K562 (cell line): ENCODE measurements at regions not wholly inside any gene's neighbourhood (a gene's known extent, or its start where the extent isn't known, plus 50 kb on each side); places are given as distances from the start of the nearest gene placed in this dataset.

Source experiments
- ATAC-seq: fragments of 200-7000 bp; cut with Tn5 transposase; 3 replicates; pipeline ENCODE4 v1.9.1; 2020; ENCODE audit warnings: moderate library complexity
- BruUV-seq: library from RNA; stranded (reverse); fragments of 400-500 nt; replicated peaks from 2 replicates; lab custom pipeline; 2021; lab: Mats Ljungman, UMichigan
- CTCF ChIA-PET: fragments of 300-600 bp; formaldehyde crosslinking; extraction: SDS; loops from one replicate; lab custom pipeline; 2021; ENCODE audit warnings: low intra/inter-chr PET ratio; lab: Yijun Ruan, JAX
- POLR2A ChIA-PET: fragments of 300-600, 350-650 bp; sonication (Branson Sonifier 250); formaldehyde crosslinking; extraction: SDS; loops from one replicate; lab custom pipeline; 2021; ENCODE audit warnings: antibody characterized with exemption, inconsistent platforms; lab: Yijun Ruan, JAX
- DNase-seq, 4 experiments: peaks; one replicate each; pipeline versions ENCODE4 v3.0.0 to v3.0.0-alpha.2; 2011 to 2018; ENCODE audit warnings: low spot score in 3 of 4, mixed read lengths in 3 of 4; ENCODE audit errors: extremely low read depth in 1 of 4
- FAIRE-seq: peaks from 2 replicates; lab custom pipeline; 2011; peaks lifted over from hg19 to GRCh38; lab: Jason Lieb, UNC
- H2AFZ ChIP-seq: 2 replicates; pipeline ENCODE4 v1.6.0; 2011; ENCODE audit warnings: low read depth, low read length, control low read depth, inconsistent platforms
- H3K27ac ChIP-seq: fragments of 200-600 bp; 3 replicates; pipeline ENCODE4 v1.8.0; 2011; ENCODE audit warnings: low read depth, mild to moderate bottlenecking, control low read depth, inconsistent platforms, low read length, moderate library complexity, mixed read lengths; ENCODE audit errors: extremely low read depth
- H3K27me3 ChIP-seq, 2 experiments: fragments of 300-600 bp in 1 of 2; 2 replicates in 1 of 2; 3 replicates in 1 of 2; pipeline versions ENCODE4 v1.6.0 to v1.8.0; 2011; ENCODE audit warnings: inconsistent platforms in 2 of 2, low read length in 2 of 2, mild to moderate bottlenecking in 1 of 2, mixed read lengths in 1 of 2, moderate library complexity in 1 of 2; ENCODE audit not compliant: control insufficient read depth in 2 of 2, insufficient read depth in 2 of 2
- H3K36me3 ChIP-seq: fragments of 300-600 bp; 3 replicates; pipeline ENCODE4 v1.8.0; 2011; ENCODE audit warnings: mild to moderate bottlenecking, low read length, inconsistent platforms; ENCODE audit not compliant: control insufficient read depth, insufficient read depth
- H3K4me1 ChIP-seq, 2 experiments: fragments of 200-600 bp in 1 of 2; replicated peaks in 1 of 2; 2 replicates in 1 of 2; 3 replicates in 1 of 2; pipeline versions ENCODE4 v1.5.1 to v1.8.0; 2011; ENCODE audit warnings: inconsistent platforms in 2 of 2, low read length in 2 of 2, mild to moderate bottlenecking in 1 of 2, mixed read lengths in 1 of 2, moderate library complexity in 1 of 2; ENCODE audit not compliant: control insufficient read depth in 2 of 2, insufficient read depth in 2 of 2
- H3K4me2 ChIP-seq: 2 replicates; pipeline ENCODE4 v1.6.1; 2011; ENCODE audit warnings: low read length, control low read depth, inconsistent platforms, mixed read lengths; ENCODE audit not compliant: insufficient read depth
- H3K4me3 ChIP-seq: fragments of 200-600 bp; sonication (generic), shearing (Covaris generic); 2 replicates; pipeline ENCODE4 v1.5.1; 2016; ENCODE audit warnings: control low read depth, inconsistent platforms
- H3K79me2 ChIP-seq: fragments of 200-600 bp; 3 replicates; pipeline ENCODE4 v1.8.0; 2011; ENCODE audit warnings: low read length, inconsistent platforms; ENCODE audit not compliant: control insufficient read depth, insufficient read depth
- H3K9ac ChIP-seq, 2 experiments: 2 replicates each; pipeline versions ENCODE4 v1.6.0 to v1.6.1; 2011; ENCODE audit warnings: low read depth in 2 of 2, low read length in 2 of 2, control low read depth in 1 of 2, inconsistent platforms in 1 of 2, mild to moderate bottlenecking in 1 of 2, mixed read lengths in 1 of 2; ENCODE audit not compliant: insufficient read depth in 1 of 2
- H3K9me1 ChIP-seq: one replicate; pipeline ENCODE4 v1.6.0; 2011; ENCODE audit warnings: inconsistent platforms, mild to moderate bottlenecking, low read length, moderate library complexity; ENCODE audit not compliant: control insufficient read depth, insufficient read depth
- H3K9me3 ChIP-seq: replicated peaks from 2 replicates; pipeline ENCODE4 v1.5.1; 2011; ENCODE audit warnings: low read depth, low read length, inconsistent platforms; ENCODE audit not compliant: control insufficient read depth, insufficient read depth
- H4K20me1 ChIP-seq: replicated peaks from 2 replicates; pipeline ENCODE4 v1.6.1; 2011; ENCODE audit warnings: low read length, inconsistent platforms, mixed read lengths; ENCODE audit not compliant: control insufficient read depth, insufficient read depth
- BDP1 ChIP-seq: IDR thresholded peaks from 3 replicates; pipeline ENCODE4 v1.6.1; 2011; ENCODE audit not compliant: insufficient read length, insufficient read depth
- KHSRP ChIP-seq: fragments of 450-650 bp; IDR thresholded peaks from 2 replicates; pipeline ENCODE4 v1.6.1; 2017
- POLR2B ChIP-seq: fragments of 450-650 bp; IDR thresholded peaks from 2 replicates; pipeline ENCODE4 v1.6.1; 2018; ENCODE audit warnings: low read depth; ENCODE audit not compliant: partially characterized antibody
- RNF219 ChIP-seq: fragments of 250-450 bp; sonication (Bioruptor Pico); IDR thresholded peaks from 2 replicates; pipeline ENCODE4 v1.5.0; 2022; ENCODE audit warnings: mild to moderate bottlenecking
- WGBS: fragments of 100-300 bp; shearing (Covaris generic); methylation state at CpG from one replicate; pipeline ENCODE4 v1.1.6; 2016; ENCODE audit warnings: low coverage, mixed read lengths; ENCODE audit not compliant: insufficient coverage; ENCODE audit errors: missing lambda C conversion rate; 5-methylcytosine and 5-hydroxymethylcytosine counted together
- in situ Hi-C: fragments of 300-500 bp; cut with MboI; formaldehyde crosslinking; loops from 4 replicates; pipeline ENCODE4 v1.15.0; 2018; ENCODE audit warnings: inconsistent platforms, mixed read lengths
- intact Hi-C: fragments of 100-400 bp; cut with micrococcal nuclease; formaldehyde crosslinking; loops from 2 replicates; pipeline ENCODE4 v1.14.2; 2022

DNA sequence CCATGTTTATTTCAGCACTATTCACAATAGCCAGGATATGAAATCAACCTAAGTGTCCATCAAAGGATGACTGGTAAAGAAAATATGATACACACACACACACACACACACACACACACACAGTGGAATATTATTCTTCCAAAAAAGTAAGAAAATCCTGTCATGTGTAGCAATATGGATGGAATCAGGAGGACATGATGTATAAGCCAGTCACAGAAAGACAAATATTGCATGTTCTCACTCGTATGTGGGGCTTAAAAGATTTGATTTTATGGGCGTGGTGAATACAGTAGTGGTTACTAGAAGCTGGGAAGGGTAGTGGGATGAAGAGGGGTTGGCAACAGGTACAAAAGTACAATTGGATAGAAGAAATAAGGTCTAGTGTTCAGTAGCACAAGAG lies 207.0 kb upstream of the PRDM1 start:
- CTCF ChIA-PET = no interaction called here
- H3K4me3 ChIP-seq = no peak overlapping the region
- no TSS peak for BruUV-seq

More for the DNA sequence above, 207.0 kb upstream of the PRDM1 start:
- TF ChIP-seq POLR2B (no peak), KHSRP (no peak), BDP1 (no peak), RNF219 (CRISPR knock-in tag) (no peak)
- Histone ChIP-seq H3K79me2 (no peaks in the 10 kb centered on the region), H3K27ac (no peak overlapping the region), H3K27me3 (peaks cover 4 to 32% of the 10 kb centered on the region in 2 experiments; a peak in 3 of 5 replicates), H3K4me2 (no peak overlapping the region), H4K20me1 (no peaks in the 10 kb centered on the region), H3K9me1 (no peaks in the 10 kb centered on the region), H3K36me3 (no peaks in the 10 kb centered on the region), H3K4me1 (no peaks in the 10 kb centered on the region), H2AFZ (no peak overlapping the region), H3K9ac (no peak overlapping the region), H3K9me3 (no peaks in the 10 kb centered on the region)
- WGBS = 3% methylated on average over 2 of the region's 2 CpGs
- intact Hi-C loops (no loop called here), in situ Hi-C loops (no loop called here)
- FAIRE-seq (no peak), ATAC-seq (no peak), DNase-seq (no peak)
- POLR2A ChIA-PET = no interaction called here
